T1000 (cell line): ENCODE measurements at regions not wholly inside any gene's neighbourhood (a gene's known extent, or its start where the extent isn't known, plus 50 kb on each side); places are given as distances from the start of the nearest gene placed in this dataset.
"Not testable (repeated sequence)": the region's sequence is repeated elsewhere in the genome, so short reads cannot be mapped to it uniquely, and the experiment has no call there.

Experiments used
- DNase-seq: peaks from one replicate; lab custom pipeline; 2025; ENCODE audit warnings: mixed read lengths; lab: John Stamatoyannopoulos, UW

GRCh38 chr1:232416026-232416568 is 213.8 kb downstream of the SIPA1L2 start:
- no peak for DNase-seq

- not testable (repeated sequence) for DNase-seq
Measured at GRCh38 chr1:232415481-232415880, 214.5 kb downstream of the SIPA1L2 start.

DNA sequence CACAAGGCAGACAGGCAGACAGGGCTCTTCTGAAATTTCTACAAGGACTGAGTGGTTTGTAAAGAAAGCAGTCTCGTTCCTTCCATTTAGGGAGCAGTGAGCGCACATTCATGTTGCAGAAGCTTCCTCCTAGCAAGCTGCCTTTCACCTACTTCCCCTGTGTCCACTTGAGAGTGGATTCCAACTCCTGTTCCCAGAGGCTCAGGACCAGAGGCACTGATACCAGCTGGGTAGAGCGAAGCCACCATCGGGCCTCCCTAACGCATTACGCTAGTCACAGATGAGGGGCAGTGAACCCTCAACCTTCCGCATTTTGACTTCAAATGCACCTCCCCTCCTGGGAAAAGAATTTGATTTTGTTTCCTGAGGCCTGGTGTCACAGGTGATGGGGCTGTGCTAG is 215.8 kb downstream of the SIPA1L2 start:
- DNase-seq: no peak

DNA sequence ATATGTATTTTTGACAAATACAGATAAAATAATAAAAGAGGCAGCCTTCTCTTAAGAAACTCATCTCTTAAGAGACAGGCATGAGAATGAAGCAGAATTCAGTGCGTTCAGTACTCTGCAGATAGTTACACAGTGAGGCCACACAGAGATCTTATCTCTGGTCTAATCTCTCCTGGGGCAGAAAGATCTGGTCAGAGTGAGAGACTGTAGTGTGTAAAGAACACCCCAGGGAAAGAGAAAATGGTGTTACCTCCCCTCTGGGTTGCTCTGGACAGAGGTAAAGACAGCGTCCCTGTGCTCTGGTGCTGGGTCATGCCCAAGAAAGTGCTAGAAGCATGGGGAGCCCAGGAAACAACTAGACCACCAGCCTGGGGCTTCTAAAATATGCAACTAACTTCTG is 216.3 kb downstream of the SIPA1L2 start:
- no peak for DNase-seq

- DNase-seq: no peak
Measured at GRCh38 chr1:232409584-232409983, 220.3 kb downstream of the SIPA1L2 start.

DNA sequence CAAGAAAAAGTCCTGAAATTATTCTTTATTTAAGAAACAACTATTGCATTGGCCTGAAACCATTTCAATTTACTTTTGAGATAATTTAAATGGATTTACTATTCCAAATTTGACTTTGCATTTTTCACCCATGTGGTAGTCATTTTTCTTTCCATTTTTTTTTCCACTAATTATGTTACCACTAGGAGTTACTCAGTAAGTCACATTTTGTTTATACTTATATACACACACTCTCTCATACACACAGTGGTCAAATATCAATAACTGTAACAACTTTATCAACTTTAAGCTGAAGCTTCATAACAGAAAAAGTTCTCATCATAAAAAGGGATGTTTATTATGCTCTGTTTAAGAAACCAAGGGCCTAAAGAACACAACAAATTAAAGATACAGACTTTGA is 222.8 kb downstream of the SIPA1L2 start:
- no peak for DNase-seq

DNA sequence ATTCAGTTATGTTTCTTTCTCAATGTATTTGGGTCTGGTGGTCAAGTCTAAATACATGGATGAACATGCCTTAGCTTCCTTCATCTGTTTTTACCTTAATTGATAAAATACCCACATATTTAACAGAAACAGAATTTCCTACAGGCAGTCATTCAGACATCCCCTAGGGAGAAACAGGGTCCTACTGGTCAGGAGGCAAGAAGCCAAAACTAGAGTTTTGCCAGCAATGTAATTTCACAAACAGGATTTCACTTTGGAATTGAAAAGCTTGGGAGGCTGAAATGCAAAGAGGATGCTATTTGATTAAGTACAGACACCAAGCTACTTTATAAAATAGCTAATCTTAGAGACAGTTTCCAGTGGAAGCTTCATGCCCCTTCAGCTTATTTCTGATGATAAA is 224.2 kb downstream of the SIPA1L2 start:
- DNase-seq: no peak

- no peak for DNase-seq
Measured at GRCh38 chr1:232404981-232405731, 224.8 kb downstream of the SIPA1L2 start.

- DNase-seq: no peak
Measured at GRCh38 chr1:232404227-232404626, 225.7 kb downstream of the SIPA1L2 start.

DNA sequence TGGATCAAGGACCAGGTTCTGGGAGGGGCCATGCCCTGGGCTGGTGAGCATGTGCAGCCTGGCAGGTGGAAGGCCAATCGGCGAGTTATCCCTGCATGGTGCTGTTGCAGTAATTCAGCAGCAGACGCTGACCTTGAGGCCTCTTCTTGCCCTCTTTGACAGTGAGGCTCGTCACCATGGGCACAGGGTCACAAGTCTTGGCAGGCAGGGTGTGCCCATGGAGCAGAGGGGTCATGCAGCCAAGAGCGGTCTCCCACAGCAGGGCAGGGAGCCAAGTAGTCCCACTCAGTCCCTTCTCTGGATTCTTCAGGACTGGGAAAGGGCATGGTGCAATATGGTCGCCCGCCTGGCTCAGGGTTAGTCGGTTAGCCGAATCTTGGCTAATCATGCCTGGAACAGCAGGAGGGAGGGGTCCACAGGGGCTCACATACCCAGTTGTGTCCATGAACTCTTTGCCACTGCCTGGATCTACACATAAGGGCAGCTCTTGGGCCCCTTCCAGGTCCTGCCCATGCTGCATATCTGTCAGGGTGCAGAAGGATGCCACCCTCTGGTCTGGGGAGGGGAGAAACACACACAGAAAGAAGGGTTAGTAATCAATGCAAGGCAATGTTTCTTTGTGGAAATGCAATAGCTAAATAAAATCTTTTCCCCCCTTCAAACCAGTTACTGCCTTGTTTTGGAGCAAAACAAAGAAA is 226.8 kb downstream of the SIPA1L2 start:
- DNase-seq: no peak

GRCh38 chr1:232398823-232399222 is 231.1 kb downstream of the SIPA1L2 start:
- DNase-seq: no peak

GRCh38 chr1:232393444-232394146 is 236.3 kb downstream of the SIPA1L2 start:
- DNase-seq: no peak

DNA sequence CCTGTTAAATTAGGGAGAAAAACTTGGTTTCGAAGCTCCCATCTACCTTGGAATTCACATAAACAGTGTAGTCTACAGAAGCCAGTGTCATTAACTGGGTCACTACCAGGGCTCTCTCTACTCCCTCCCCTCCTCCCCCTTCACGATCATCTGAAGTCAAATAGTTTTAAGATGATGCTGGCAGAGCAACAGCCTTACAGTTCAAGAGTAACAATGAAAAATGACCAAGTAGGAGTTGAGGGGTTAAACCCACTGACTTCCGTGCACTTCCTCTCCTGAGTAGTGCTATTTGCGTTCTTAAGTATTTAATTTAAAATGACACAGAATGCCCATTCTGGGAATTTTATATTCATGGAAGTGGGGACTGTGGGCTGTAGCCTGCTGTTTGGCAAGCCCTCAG is 236.9 kb downstream of the SIPA1L2 start:
- no peak for DNase-seq

GRCh38 chr1:232390590-232390989 is 239.3 kb downstream of the SIPA1L2 start:
- no peak for DNase-seq

GRCh38 chr1:232389744-232390143 is 240.2 kb downstream of the SIPA1L2 start:
- no peak for DNase-seq

GRCh38 chr1:232388363-232388762 is 241.6 kb downstream of the SIPA1L2 start:
- DNase-seq: no peak

GRCh38 chr1:232386721-232387510 is 243.0 kb downstream of the SIPA1L2 start:
- DNase-seq: no peak

DNA sequence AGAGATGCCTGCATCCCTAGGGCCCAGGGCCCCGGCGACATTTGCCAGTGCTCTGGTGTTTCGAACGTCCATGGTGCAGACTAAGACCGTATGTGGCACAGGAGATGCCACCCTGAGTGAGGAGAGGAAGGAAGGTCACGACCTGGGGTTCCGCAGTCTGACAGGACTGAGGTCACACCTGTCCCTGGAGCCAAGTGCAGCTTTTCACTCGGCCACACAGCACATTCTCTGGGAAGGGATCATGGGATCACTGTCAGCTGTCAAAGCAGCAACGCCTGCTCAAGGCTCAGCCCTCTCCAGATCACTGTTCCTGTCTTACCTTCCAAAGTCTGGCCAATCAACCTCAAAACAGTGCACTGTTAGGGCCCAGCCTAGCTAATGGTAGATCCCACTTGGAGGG is 243.6 kb downstream of the SIPA1L2 start:
- DNase-seq: no peak

DNA sequence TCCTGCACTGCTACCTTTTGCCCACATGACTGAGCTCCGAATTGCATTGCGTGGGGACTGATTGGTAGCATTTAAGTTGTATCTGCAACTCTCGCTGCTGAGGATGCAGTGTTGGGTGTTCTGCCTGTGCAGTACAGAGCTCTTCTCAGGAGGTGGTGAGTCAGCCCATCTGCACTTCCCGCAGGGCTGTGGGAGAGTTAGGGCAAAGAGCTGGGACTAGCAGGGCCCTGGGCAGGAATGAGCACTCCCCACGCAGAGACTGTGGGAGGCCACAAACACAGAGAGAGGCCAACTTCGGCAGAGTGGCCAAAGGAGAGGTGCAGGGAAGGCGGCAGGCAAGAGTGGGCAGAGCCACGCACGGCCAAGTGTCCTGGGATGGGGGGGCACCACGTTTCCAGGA is 244.7 kb downstream of the SIPA1L2 start:
- peak; percentile 62 for DNase-seq

- DNase-seq: no peak
Measured at GRCh38 chr1:232384171-232384883, 245.6 kb downstream of the SIPA1L2 start.

GRCh38 chr1:232383455-232384123 is 246.3 kb downstream of the SIPA1L2 start:
- no peak for DNase-seq
